Mesendoderm (in vitro differentiated cells): ENCODE measurements at regions not wholly inside any gene's neighbourhood (a gene's known extent, or its start where the extent isn't known, plus 50 kb on each side); places are given as distances from the start of the nearest gene placed in this dataset.
A peak's percentile ranks its signal among the peaks of the same experiment; 100 is the strongest.

Source experiments
- DNase-seq: peaks from one replicate; pipeline ENCODE4 v3.0.0; 2013
- H2AK5ac ChIP-seq: 2 replicates; pipeline ENCODE4 v1.6.1; 2013; ENCODE audit warnings: low read length, inconsistent platforms
- H2BK120ac ChIP-seq: 2 replicates; pipeline ENCODE4 v1.6.1; 2013; ENCODE audit warnings: low read depth, mild to moderate bottlenecking, low read length, moderate library complexity, mixed read lengths
- H2BK15ac ChIP-seq: replicated peaks from 2 replicates; pipeline ENCODE4 v1.6.1; 2013; ENCODE audit warnings: low read depth, mild to moderate bottlenecking, moderate library complexity
- H2BK5ac ChIP-seq: 2 replicates; pipeline ENCODE4 v1.6.1; 2013; ENCODE audit warnings: low read length, inconsistent platforms
- H3K18ac ChIP-seq: 2 replicates; pipeline ENCODE4 v1.6.1; 2013; ENCODE audit warnings: mild to moderate bottlenecking, low read length, mixed read lengths
- H3K23ac ChIP-seq: one replicate; pipeline ENCODE4 v1.6.1; 2013; ENCODE audit warnings: low read length
- H3K27ac ChIP-seq: 2 replicates; pipeline ENCODE4 v1.5.1; 2013; ENCODE audit warnings: low read depth, mild to moderate bottlenecking, inconsistent platforms, low read length, moderate library complexity
- H3K27me3 ChIP-seq: 2 replicates; pipeline ENCODE4 v1.6.1; 2013; ENCODE audit warnings: low read length, control low read depth, mild to moderate bottlenecking, inconsistent platforms; ENCODE audit not compliant: insufficient read depth, poor library complexity
- H3K36me3 ChIP-seq: 2 replicates; pipeline ENCODE4 v1.6.1; 2013; ENCODE audit warnings: low read length, inconsistent platforms; ENCODE audit not compliant: control insufficient read depth, insufficient read depth
- H3K4ac ChIP-seq: one replicate; pipeline ENCODE4 v1.6.1; 2013; ENCODE audit warnings: low read depth, mild to moderate bottlenecking, low read length, moderate library complexity
- H3K4me1 ChIP-seq: 2 replicates; pipeline ENCODE4 v1.6.1; 2013; ENCODE audit warnings: low read depth, low read length, inconsistent platforms; ENCODE audit not compliant: control insufficient read depth
- H3K4me2 ChIP-seq: 2 replicates; pipeline ENCODE4 v1.6.1; 2013; ENCODE audit warnings: low read length
- H3K4me3 ChIP-seq: 2 replicates; pipeline ENCODE4 v1.5.1; 2013; ENCODE audit warnings: mild to moderate bottlenecking, low read length
- H3K56ac ChIP-seq: one replicate; pipeline ENCODE4 v1.6.1; 2013; ENCODE audit warnings: low read length
- H3K79me1 ChIP-seq: 2 replicates; pipeline ENCODE4 v1.6.1; 2013; ENCODE audit warnings: low read length, inconsistent platforms
- H3K79me2 ChIP-seq: 2 replicates; pipeline ENCODE4 v1.6.1; 2013; ENCODE audit warnings: mild to moderate bottlenecking, low read length; ENCODE audit not compliant: control insufficient read depth, insufficient read depth
- H3K9ac ChIP-seq: 2 replicates; pipeline ENCODE4 v1.6.1; 2013; ENCODE audit warnings: low read length, inconsistent platforms
- H4K5ac ChIP-seq: one replicate; pipeline ENCODE4 v1.6.1; 2013; ENCODE audit warnings: low read length
- H4K8ac ChIP-seq: one replicate; pipeline ENCODE4 v1.6.1; 2013; ENCODE audit warnings: low read depth, mild to moderate bottlenecking, control low read depth, low read length, moderate library complexity
- WGBS: extraction: QIAGEN DNeasy Blood & Tissue Kit; methylation state at CpG from one replicate; pipeline ENCODE4 v1.1.7; 2013; ENCODE audit warnings: low lambda C conversion rate, missing lambda C conversion rate; ENCODE audit not compliant: insufficient coverage; ENCODE audit errors: extremely low coverage; 5-methylcytosine and 5-hydroxymethylcytosine counted together

GRCh38 chr2:133774654-133775015 is 206.4 kb upstream of the NCKAP5 start:
- H3K4me1 ChIP-seq, result no peaks in the 10 kb centered on the region
- H2AK5ac ChIP-seq, result no peak overlapping the region
- H3K27me3 ChIP-seq, result no peaks in the 10 kb centered on the region
- H3K56ac ChIP-seq, result no peak overlapping the region
- no peak overlapping the region for H3K4ac ChIP-seq
- H3K36me3 ChIP-seq, result no peaks in the 10 kb centered on the region
- no peak overlapping the region for H3K18ac ChIP-seq
- WGBS, result no CpG with 5 or more reads among the region's 5 CpGs
- no peak overlapping the region for H3K27ac ChIP-seq
- no peak overlapping the region for H2BK15ac ChIP-seq
- H4K5ac ChIP-seq, result no peak overlapping the region
- DNase-seq, result no peak
- no peak overlapping the region for H2BK120ac ChIP-seq
- H3K4me3 ChIP-seq, result no peak overlapping the region
- no peak overlapping the region for H4K8ac ChIP-seq
- H3K23ac ChIP-seq, result no peak overlapping the region
- no peak overlapping the region for H3K4me2 ChIP-seq
- no peak overlapping the region for H2BK5ac ChIP-seq
- H3K9ac ChIP-seq, result no peak overlapping the region
- no peaks in the 10 kb centered on the region for H3K79me2 ChIP-seq
- no peaks in the 10 kb centered on the region for H3K79me1 ChIP-seq

DNA sequence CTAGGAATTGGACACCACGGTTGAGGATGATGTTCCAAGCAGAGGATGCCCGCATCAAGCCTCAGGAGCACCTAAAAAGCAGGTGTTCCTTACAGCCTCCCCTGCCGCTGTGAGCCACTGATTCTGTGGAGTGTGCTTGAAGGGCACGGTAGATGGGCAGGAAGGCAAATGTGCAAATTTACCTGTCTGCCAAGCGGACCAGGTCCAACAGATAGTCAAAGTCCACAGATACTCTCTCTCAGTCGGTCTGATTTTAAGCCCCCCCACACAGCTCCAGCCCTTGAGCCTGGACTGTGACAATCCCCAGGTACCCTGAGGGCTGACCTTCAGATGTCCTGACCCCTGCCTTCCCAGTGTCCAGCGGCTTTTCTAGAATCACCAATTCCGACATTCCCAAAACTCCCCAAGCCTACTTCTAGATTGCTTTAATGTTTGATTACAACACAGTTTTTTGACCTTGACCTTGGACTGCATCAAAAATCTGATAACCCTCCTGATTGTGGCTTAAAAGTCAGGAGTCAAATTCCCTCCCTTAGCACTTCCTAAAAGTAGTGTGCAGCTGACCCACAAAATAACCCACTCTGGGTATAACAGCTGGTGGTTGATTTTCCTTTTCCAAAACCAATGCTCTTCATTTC is 208.8 kb upstream of the NCKAP5 start:
- no peak overlapping the region for H3K4me3 ChIP-seq
- no peak overlapping the region for H3K4me2 ChIP-seq
- no peak overlapping the region for H2BK15ac ChIP-seq
- H3K27ac ChIP-seq, result no peak overlapping the region
- no peak overlapping the region for H2BK5ac ChIP-seq
- no peak overlapping the region for H2BK120ac ChIP-seq
- H4K8ac ChIP-seq, result no peak overlapping the region
- no peaks in the 10 kb centered on the region for H3K36me3 ChIP-seq
- H3K9ac ChIP-seq, result no peak overlapping the region
- no peak overlapping the region for H3K56ac ChIP-seq
- no CpG with 5 or more reads among the region's 8 CpGs for WGBS
- H3K23ac ChIP-seq, result no peak overlapping the region
- no peaks in the 10 kb centered on the region for H3K79me2 ChIP-seq
- H2AK5ac ChIP-seq, result no peak overlapping the region
- H3K79me1 ChIP-seq, result no peaks in the 10 kb centered on the region
- no peaks in the 10 kb centered on the region for H3K4me1 ChIP-seq
- H3K4ac ChIP-seq, result no peak overlapping the region
- no peak overlapping the region for H3K18ac ChIP-seq
- no peak for DNase-seq
- H4K5ac ChIP-seq, result no peak overlapping the region
- H3K27me3 ChIP-seq, result no peaks in the 10 kb centered on the region

DNA sequence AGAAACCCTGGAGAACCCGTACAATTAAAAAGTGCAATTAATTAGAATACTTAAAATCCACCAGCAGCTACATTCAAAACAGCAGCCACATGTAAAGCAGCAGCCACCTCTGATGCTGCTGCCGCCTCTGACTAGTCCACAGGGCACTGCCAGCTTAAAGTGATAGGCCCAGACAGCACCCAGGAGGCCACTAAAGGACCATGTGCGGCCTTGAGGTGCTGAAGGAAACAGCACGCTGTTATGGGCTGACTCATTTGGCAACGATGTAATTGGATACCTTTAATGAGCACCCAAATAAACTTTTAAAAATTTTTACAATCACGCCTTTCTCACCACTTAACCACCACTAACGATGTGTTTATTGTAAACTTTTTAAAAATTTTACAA is 209.3 kb upstream of the NCKAP5 start:
- Histone ChIP-seq H3K79me1 (no peaks in the 10 kb centered on the region), H2BK5ac (no peak overlapping the region), H3K4me3 (no peak overlapping the region), H4K8ac (no peak overlapping the region), H3K18ac (no peak overlapping the region), H3K27ac (no peak overlapping the region), H3K23ac (no peak overlapping the region), H3K9ac (no peak overlapping the region), H3K27me3 (no peaks in the 10 kb centered on the region), H4K5ac (no peak overlapping the region), H3K79me2 (no peaks in the 10 kb centered on the region), H2AK5ac (no peak overlapping the region), H3K4ac (no peak overlapping the region), H3K4me1 (no peaks in the 10 kb centered on the region), H2BK120ac (no peak overlapping the region), H3K56ac (no peak overlapping the region), H2BK15ac (no peak overlapping the region), H3K36me3 (no peaks in the 10 kb centered on the region), H3K4me2 (no peak overlapping the region)
- no peak for DNase-seq
- WGBS, result 100% methylated on average over 2 of the region's 7 CpGs

GRCh38 chr2:133780099-133780996 is 212.1 kb upstream of the NCKAP5 start:
- peak; percentile 85 for DNase-seq
- Histone ChIP-seq H3K4ac (no peak overlapping the region), H3K4me2 (no peak overlapping the region), H3K56ac (no peak overlapping the region), H2BK5ac (no peak overlapping the region), H3K79me2 (no peaks in the 10 kb centered on the region), H3K4me3 (no peak overlapping the region), H3K18ac (no peak overlapping the region), H2BK15ac (no peak overlapping the region), H3K23ac (no peak overlapping the region), H3K79me1 (no peaks in the 10 kb centered on the region), H3K4me1 (no peaks in the 10 kb centered on the region), H4K8ac (no peak overlapping the region), H3K36me3 (no peaks in the 10 kb centered on the region), H4K5ac (no peak overlapping the region), H2BK120ac (no peak overlapping the region), H3K9ac (no peak overlapping the region), H2AK5ac (no peak overlapping the region), H3K27ac (no peak overlapping the region), H3K27me3 (no peaks in the 10 kb centered on the region)
- WGBS, result 83% methylated on average over 6 of the region's 12 CpGs

- no peak overlapping the region for H4K5ac ChIP-seq
- no peaks in the 10 kb centered on the region for H3K4me1 ChIP-seq
- H2BK15ac ChIP-seq, result no peak overlapping the region
- WGBS, result 100% methylated on average over 2 of the region's 5 CpGs
- H3K4ac ChIP-seq, result no peak overlapping the region
- no peak overlapping the region for H3K23ac ChIP-seq
- H3K27me3 ChIP-seq, result no peaks in the 10 kb centered on the region
- no peak overlapping the region for H3K4me3 ChIP-seq
- H3K56ac ChIP-seq, result no peak overlapping the region
- no peaks in the 10 kb centered on the region for H3K36me3 ChIP-seq
- H4K8ac ChIP-seq, result no peak overlapping the region
- no peak overlapping the region for H3K18ac ChIP-seq
- H3K4me2 ChIP-seq, result no peak overlapping the region
- H2AK5ac ChIP-seq, result no peak overlapping the region
- H3K79me1 ChIP-seq, result no peaks in the 10 kb centered on the region
- no peak overlapping the region for H3K27ac ChIP-seq
- H3K9ac ChIP-seq, result no peak overlapping the region
- no peak overlapping the region for H2BK120ac ChIP-seq
- H2BK5ac ChIP-seq, result no peak overlapping the region
- H3K79me2 ChIP-seq, result no peaks in the 10 kb centered on the region
- no peak for DNase-seq
Measured at GRCh38 chr2:133780997-133781513, 212.8 kb upstream of the NCKAP5 start.
